GM12891 (cell line): ENCODE measurements at regions not wholly inside any gene's neighbourhood (a gene's known extent, or its start where the extent isn't known, plus 50 kb on each side); places are given as distances from the start of the nearest gene placed in this dataset.

Experiments used
- DNase-seq: peaks from one replicate; pipeline ENCODE4 v3.0.0; 2011; ENCODE audit warnings: low spot score; ENCODE audit not compliant: insufficient read length
- FAIRE-seq: peaks from 2 replicates; lab custom pipeline; 2011; peaks lifted over from hg19 to GRCh38; lab: Jason Lieb, UNC
- PAX5 ChIP-seq: IDR thresholded peaks from 2 replicates; pipeline ENCODE4 v1.6.1; 2011; ENCODE audit warnings: low read length, moderate library complexity, mild to moderate bottlenecking; ENCODE audit not compliant: insufficient read depth, severe bottlenecking
- POLR2A ChIP-seq: IDR thresholded peaks from 2 replicates; pipeline ENCODE4 v1.6.1; 2011; ENCODE audit warnings: low read depth, low read length, control low read depth
- POLR2AphosphoS5 ChIP-seq: IDR thresholded peaks from 2 replicates; pipeline ENCODE4 v1.6.1; 2011; ENCODE audit warnings: low read depth, low read length, control low read depth
- POU2F2 ChIP-seq: IDR thresholded peaks from 2 replicates; pipeline ENCODE4 v1.6.1; 2011; ENCODE audit warnings: low read depth, mild to moderate bottlenecking, control low read depth, low read length, moderate library complexity
- SPI1 ChIP-seq: IDR thresholded peaks from 2 replicates; pipeline ENCODE4 v1.6.1; 2011; ENCODE audit warnings: low read depth, low read length, control low read depth
- TAF1 ChIP-seq: IDR thresholded peaks from 2 replicates; pipeline ENCODE4 v1.6.1; 2011; ENCODE audit warnings: low read depth, low read length, control low read depth

DNA sequence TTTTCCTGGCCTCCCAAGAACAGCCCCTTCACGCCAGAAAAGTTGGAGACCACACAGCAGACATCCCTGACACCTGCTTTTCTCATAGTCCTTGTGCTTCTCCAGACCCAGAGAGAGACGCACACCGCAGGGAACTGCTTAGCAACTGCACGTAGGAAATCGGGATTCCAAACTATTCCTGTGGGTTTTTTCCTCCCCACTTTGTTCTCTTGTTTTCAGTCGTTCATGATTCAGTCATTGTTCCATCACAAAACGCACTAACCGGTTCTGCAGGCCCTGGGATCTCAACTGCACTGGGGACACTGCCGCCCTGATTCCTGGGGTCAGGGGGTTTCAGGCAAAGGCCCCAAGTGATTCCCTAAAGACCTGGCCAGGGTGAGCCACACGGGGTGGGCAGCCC lies 588.0 kb upstream of the KLF4 start:
- no peak for FAIRE-seq
- TF ChIP-seq POU2F2 (no peak), PAX5 (no peak), POLR2A (no peak), POLR2AphosphoS5 (no peak), TAF1 (no peak), SPI1 (no peak)
- DNase-seq = no peak

DNA sequence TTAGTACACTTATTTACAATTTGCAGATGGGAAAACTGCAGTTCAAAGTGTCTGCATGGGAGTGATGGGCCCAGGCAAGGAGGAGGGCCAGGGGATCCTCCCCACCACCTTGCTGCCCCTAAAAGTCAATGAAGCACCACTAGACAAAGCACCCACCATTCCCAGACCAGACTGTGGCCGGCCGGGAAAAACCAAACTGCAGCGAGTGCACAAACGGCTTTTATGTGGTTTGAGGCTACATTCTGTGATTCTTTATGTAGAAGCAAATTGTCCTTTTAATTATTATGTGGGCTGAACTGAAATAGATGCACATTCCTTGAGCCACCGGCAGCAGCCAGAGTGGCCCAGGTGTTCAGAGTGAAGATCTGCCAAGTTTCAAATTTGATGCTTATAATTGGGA lies 585.3 kb upstream of the KLF4 start:
- DNase-seq (no peak), FAIRE-seq (no peak)
- TF ChIP-seq PAX5 = no peak
- no peak for TF ChIP-seq SPI1
- TF ChIP-seq TAF1 = no peak
- TF ChIP-seq POLR2A = no peak
- TF ChIP-seq POU2F2 = no peak
- TF ChIP-seq POLR2AphosphoS5 = no peak

DNA sequence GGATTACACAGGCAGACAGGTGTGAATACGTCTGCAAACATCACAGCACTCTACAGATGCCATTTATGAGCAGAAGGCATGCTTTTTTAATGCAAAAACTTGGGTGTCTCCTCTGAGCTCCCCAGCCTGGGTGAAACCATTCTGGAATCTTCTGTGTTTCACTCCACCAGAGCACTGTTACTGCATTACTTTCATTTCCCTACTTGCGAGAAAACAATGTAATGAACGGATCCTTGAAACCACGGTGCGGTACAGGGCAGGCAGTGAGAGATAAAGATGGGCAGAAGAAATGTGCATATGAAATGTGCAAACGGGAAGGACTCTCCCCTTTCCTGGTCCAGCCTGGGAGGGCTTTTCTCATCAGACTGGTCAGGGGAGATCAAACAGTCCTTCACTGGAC lies 584.3 kb upstream of the KLF4 start:
- FAIRE-seq (no peak), DNase-seq (no peak)
- TF ChIP-seq POU2F2 (no peak), TAF1 (no peak), POLR2AphosphoS5 (no peak), PAX5 (no peak), POLR2A (no peak), SPI1 (no peak)

DNA sequence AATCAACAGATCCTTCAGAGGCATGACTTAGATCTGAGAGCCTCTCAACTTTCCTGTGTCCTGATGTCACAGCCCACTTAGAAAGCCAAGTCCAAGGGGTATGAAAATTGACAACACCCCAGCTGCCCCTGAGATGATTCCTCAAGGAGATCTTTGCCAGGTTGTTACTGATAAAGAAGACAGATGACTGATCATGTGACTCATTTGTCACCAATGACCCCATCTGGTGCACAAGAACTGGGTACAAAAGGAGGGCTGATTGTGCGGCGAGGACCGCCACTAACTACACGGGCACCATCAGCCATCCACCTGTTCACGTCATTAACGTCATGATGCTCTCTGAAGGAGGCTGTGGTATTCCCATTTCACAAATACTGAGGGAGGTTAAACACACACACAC lies 583.2 kb upstream of the KLF4 start:
- no peak for DNase-seq
- no peak for FAIRE-seq
- TF ChIP-seq PAX5 = no peak
- no peak for TF ChIP-seq POU2F2
- no peak for TF ChIP-seq POLR2AphosphoS5
- no peak for TF ChIP-seq SPI1
- TF ChIP-seq POLR2A = no peak
- no peak for TF ChIP-seq TAF1

DNA sequence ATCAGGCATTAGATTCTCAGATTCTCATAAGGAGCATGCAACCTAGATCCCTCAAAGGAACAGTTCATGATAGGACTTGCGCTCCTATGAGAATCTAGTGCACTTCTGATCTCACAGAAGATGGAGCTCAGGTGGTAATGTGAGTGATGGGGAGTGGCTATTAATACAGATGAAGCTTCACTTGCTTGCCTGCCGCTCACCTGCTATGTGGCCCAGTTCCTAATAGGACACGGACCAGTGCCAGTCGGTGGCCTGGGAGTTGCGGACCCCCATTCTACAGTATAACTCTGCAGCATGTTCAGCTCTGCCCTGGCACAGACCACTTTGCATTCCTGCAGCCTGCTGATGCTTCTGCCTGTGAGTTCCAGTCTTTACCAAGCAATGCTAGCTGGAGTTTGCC lies 581.3 kb upstream of the KLF4 start:
- FAIRE-seq (no peak), DNase-seq (no peak)
- no peak for TF ChIP-seq POLR2AphosphoS5

DNA sequence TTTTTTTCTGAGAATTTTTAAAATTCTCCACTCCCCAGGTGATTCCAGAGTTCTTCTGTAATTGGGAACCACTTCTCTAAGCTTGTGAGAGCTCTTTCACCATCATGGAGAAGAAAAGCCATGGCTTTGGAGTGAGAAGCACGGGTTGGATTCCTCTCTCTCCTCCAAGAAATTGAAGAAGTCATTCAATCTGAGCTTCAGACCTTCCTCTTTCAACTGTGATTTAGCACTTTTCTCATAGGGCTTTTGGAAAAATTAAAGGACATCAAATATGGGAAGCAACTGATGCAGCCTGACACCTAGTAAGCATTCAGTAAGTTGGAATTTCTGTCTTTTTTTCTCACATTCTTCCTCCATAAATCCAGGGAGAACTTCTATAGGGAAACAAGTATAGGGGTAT lies 580.4 kb upstream of the KLF4 start:
- DNase-seq (no peak), FAIRE-seq (no peak)
- TF ChIP-seq POLR2AphosphoS5 (no peak), PAX5 (no peak), SPI1 (no peak), TAF1 (no peak), POLR2A (no peak), POU2F2 (no peak)

DNA sequence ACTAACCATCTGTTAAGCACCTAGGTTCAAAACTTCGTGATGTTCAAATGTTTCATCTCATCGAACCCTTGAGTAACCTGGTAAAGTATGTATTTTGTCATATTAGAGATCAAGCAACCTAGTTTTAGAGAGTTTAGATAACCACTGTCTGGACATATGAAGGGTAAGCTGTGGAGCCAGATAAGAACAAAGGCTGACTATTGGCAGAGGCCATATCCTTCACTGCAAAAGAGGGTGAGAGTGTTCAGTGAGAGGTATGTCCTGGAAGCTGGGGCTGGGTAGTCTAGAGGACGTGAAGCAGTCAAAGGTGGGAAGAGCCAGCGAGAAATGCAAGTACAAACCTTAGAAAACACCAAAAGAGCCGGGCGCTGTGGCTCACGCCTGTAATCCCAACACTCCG lies 573.1 kb upstream of the KLF4 start:
- no peak for TF ChIP-seq TAF1
- no peak for TF ChIP-seq POLR2AphosphoS5
- no peak for TF ChIP-seq SPI1
- TF ChIP-seq POLR2A = no peak
- no peak for TF ChIP-seq PAX5
- no peak for TF ChIP-seq POU2F2
- FAIRE-seq (no peak), DNase-seq (no peak)

DNA sequence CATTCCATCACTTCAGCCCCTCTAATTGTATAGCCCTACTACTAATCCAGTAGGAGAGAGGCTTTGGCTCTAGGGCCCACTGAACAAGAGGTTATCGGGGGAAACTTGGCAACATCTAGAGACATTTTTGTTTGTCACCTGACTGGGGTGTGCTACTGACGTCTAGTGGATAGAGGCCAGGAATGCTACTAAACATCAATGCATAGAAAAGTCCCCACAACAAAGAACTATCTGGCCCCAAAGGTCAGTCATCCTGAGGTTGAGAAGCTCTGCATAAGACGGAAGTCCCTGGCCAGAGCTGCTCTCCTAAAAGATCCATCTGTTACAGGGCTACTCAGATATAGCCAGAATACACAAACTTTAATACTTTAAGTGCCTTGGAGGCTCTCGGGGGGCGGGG lies 570.6 kb upstream of the KLF4 start:
- DNase-seq = no peak
- TF ChIP-seq PAX5 (no peak), TAF1 (no peak), POLR2A (no peak), POU2F2 (no peak), POLR2AphosphoS5 (no peak), SPI1 (no peak)
- FAIRE-seq = no peak

DNA sequence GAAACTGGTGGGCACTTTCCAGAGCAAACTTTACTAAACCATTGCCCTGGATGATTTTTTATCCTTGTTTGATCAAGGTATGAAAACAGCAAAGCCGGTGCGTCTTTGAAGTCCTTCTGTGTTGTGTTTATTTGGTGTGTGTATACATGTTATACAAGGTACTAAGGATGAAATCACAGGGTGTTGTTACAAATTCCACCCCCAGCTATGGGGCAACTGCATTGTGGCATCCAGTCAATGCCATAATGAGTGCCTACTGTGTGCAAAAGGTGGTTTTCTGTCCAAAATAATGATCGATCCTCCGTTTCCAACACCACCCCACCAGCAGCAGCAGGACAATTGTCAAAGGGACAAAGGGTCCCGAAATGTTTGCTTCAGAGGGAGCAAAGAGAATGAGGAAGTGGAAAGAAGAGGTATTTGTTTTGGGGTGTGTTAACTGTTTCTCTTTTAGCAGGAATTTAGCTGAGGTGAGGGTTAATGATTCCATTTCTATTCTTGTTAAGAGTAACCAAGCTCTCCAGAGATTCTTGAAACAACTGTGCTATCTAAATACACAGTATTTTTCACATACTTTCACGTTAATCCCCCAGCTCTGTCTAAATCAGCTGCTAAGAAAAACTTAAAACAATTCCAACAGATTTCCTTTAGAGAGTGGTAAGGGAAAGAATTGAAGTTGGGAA lies 568.7 kb upstream of the KLF4 start:
- FAIRE-seq (no peak), DNase-seq (no peak)
- no peak for TF ChIP-seq POLR2A
- TF ChIP-seq SPI1 = peak; percentile 13; the same call in 1 of the 2 replicates

DNA sequence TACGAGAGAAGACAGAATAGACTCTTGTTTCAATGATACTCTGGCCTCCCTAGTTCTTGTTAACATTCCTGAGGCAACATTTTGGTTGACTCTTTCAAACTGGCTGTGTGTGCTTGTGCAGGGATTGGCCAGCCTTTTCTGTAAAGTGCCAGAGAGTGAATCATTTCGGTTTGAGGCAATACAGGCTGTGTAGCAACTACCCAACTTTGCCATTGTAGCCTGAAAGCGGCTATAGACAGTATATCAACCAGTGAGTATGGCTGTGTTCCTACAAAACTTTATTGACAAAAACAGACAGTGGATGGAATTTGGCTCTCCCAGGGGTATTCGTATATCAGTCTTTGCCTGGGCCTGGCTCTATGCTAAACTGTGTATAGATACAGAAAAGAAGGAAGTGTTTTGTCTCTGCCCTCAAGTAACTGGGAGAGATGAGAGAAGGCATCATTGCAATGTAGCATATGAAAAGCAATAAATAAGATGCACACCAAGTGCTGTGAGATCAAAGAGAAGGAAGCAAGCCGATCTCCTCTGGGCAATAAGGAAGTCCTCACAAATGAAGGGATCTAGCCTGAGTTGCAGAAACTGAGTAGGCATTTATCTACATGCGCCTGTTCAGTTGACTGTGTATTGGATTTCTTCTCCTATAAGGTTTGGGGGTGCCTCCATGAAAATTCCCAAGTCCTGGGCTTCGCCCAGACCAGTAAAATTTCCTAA lies 568.0 kb upstream of the KLF4 start:
- TF ChIP-seq POU2F2 (no peak), POLR2AphosphoS5 (no peak), PAX5 (no peak), SPI1 (no peak), TAF1 (no peak), POLR2A (no peak)
- FAIRE-seq (no peak), DNase-seq (no peak)
